Neural progenitor cell (in vitro differentiated cells): ENCODE measurements at regions not wholly inside any gene's neighbourhood (a gene's known extent, or its start where the extent isn't known, plus 50 kb on each side); places are given as distances from the start of the nearest gene placed in this dataset.

Experiments
- DNase-seq: peaks from one replicate; pipeline ENCODE4 v3.0.0-alpha.2; 2016; ENCODE audit warnings: low spot score
- H2AFZ ChIP-seq: fragments of 200-600 bp; sonication (generic); replicated peaks from 2 replicates; pipeline ENCODE4 v1.6.1; 2016; ENCODE audit warnings: antibody characterized with exemption
- H3F3A ChIP-seq: fragments of 200-600 bp; sonication (generic); 2 replicates; pipeline ENCODE4 v1.6.1; 2016; ENCODE audit warnings: antibody characterized with exemption, low read depth
- H3K27ac ChIP-seq: fragments of 200-600 bp; sonication (generic); 2 replicates; pipeline ENCODE4 v1.5.1; 2016; ENCODE audit warnings: mild to moderate bottlenecking
- H3K27me3 ChIP-seq: fragments of 200-600 bp; sonication (generic); 2 replicates; pipeline ENCODE4 v1.6.1; 2016; ENCODE audit warnings: mild to moderate bottlenecking, moderate library complexity
- H3K36me3 ChIP-seq: fragments of 200-600 bp; sonication (generic); 2 replicates; pipeline ENCODE4 v1.5.1; 2016
- H3K4me1 ChIP-seq: fragments of 200-600 bp; sonication (generic); 2 replicates; pipeline ENCODE4 v1.6.1; 2016; ENCODE audit warnings: mixed run types
- H3K4me2 ChIP-seq: fragments of 200-600 bp; sonication (generic); 2 replicates; pipeline ENCODE4 v1.6.1; 2016
- H3K4me3 ChIP-seq: fragments of 200-600 bp; sonication (generic); 2 replicates; pipeline ENCODE4 v1.5.1; 2016
- H3K79me2 ChIP-seq: fragments of 200-600 bp; sonication (generic); 2 replicates; pipeline ENCODE4 v1.6.1; 2016; ENCODE audit warnings: low read depth
- H3K9ac ChIP-seq: fragments of 200-600 bp; sonication (generic); 2 replicates; pipeline ENCODE4 v1.6.1; 2016
- H3K9me3 ChIP-seq: fragments of 200-600 bp; sonication (generic); 2 replicates; pipeline ENCODE4 v1.5.1; 2016; ENCODE audit warnings: low read depth
- H4K20me1 ChIP-seq: fragments of 200-600 bp; sonication (generic); 2 replicates; pipeline ENCODE4 v1.6.1; 2016; ENCODE audit warnings: low read depth
- H3K27ac Mint-ChIP-seq: 3 replicates; pipeline ENCODE4 v1.8.0; 2021; ENCODE audit warnings: mixed read lengths
- H3K27me3 Mint-ChIP-seq: 2 replicates; pipeline ENCODE4 v1.8.0; 2022; ENCODE audit warnings: low read depth, mild to moderate bottlenecking, inconsistent platforms, moderate library complexity, mixed read lengths; ENCODE audit not compliant: insufficient read depth
- H3K36me3 Mint-ChIP-seq: 3 replicates; pipeline ENCODE4 v1.8.0; 2021; ENCODE audit warnings: mixed read lengths
- H3K4me1 Mint-ChIP-seq: 3 replicates; pipeline ENCODE4 v1.8.0; 2021; ENCODE audit warnings: mixed read lengths
- H3K4me3 Mint-ChIP-seq: 3 replicates; pipeline ENCODE4 v1.8.0; 2021; ENCODE audit warnings: mild to moderate bottlenecking, moderate library complexity, mixed read lengths
- H3K9me3 Mint-ChIP-seq: 3 replicates; pipeline ENCODE4 v1.8.0; 2020; ENCODE audit warnings: mixed read lengths
- CTCF ChIP-seq: fragments of 200-600 bp; sonication (generic); IDR thresholded peaks from 2 replicates; pipeline ENCODE4 v1.5.1; 2017; ENCODE audit warnings: antibody characterized with exemption, mild to moderate bottlenecking
- EZH2 ChIP-seq: fragments of 200-600 bp; sonication (generic); IDR thresholded peaks from 2 replicates; pipeline ENCODE4 v1.6.1; 2017; ENCODE audit warnings: antibody characterized with exemption, mild to moderate bottlenecking, moderate library complexity
- EZH2phosphoT487 ChIP-seq: fragments of 200-600 bp; sonication (generic); IDR thresholded peaks from 2 replicates; pipeline ENCODE4 v1.6.1; 2017; ENCODE audit warnings: antibody characterized with exemption

DNA sequence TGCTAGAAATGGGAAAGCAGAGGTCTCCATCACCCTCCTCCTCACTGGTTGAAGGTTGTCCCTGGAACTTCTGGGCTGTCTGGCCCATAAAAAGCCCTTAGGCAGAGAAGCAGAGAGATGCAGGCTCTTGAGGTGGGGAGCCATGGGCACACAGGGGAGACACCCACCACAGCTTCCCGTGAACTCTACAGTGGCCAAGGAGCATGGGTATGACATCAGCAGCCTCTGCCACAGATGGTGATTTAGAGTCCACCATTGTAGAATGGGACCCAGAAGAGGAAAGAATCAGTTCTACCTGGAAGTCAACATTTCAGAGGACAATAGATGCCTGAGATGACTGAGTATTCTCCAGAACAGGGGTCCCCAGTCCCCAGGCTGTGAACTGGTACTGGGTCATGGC is 105.6 kb upstream of the LRRN1 start:
- H4K20me1 ChIP-seq: no peaks in the 10 kb centered on the region
- Mint-ChIP-seq H3K27ac (no peak overlapping the region), H3K36me3 (no peaks in the 10 kb centered on the region), H3K27me3 (peaks cover 3% of the 10 kb centered on the region), H3K4me1 (no peaks in the 10 kb centered on the region), H3K9me3 (peaks cover 4% of the 10 kb centered on the region), H3K4me3 (no peak overlapping the region)
- H3F3A ChIP-seq: no peaks in the 10 kb centered on the region
- TF ChIP-seq EZH2 (no peak), EZH2phosphoT487 (no peak), CTCF (no peak)
- no peaks in the 10 kb centered on the region for H3K27me3 ChIP-seq
- no peaks in the 10 kb centered on the region for H3K9me3 ChIP-seq
- no peak overlapping the region for H3K27ac ChIP-seq
- DNase-seq: no peak
- H3K4me3 ChIP-seq: no peak overlapping the region
- H3K9ac ChIP-seq: no peak overlapping the region
- no peak overlapping the region for H2AFZ ChIP-seq
- no peaks in the 10 kb centered on the region for H3K79me2 ChIP-seq
- H3K4me2 ChIP-seq: no peak overlapping the region
- H3K4me1 ChIP-seq: no peaks in the 10 kb centered on the region
- no peaks in the 10 kb centered on the region for H3K36me3 ChIP-seq

- H3K4me3 ChIP-seq: no peak overlapping the region
- no peak overlapping the region for H3K9ac ChIP-seq
- Mint-ChIP-seq H3K4me1 (no peaks in the 10 kb centered on the region), H3K36me3 (no peaks in the 10 kb centered on the region), H3K4me3 (no peak overlapping the region), H3K9me3 (peaks cover 4% of the 10 kb centered on the region), H3K27me3 (peaks cover 2% of the 10 kb centered on the region), H3K27ac (no peak overlapping the region)
- no peaks in the 10 kb centered on the region for H3K79me2 ChIP-seq
- no peak overlapping the region for H2AFZ ChIP-seq
- H3K27me3 ChIP-seq: no peaks in the 10 kb centered on the region
- H3K9me3 ChIP-seq: no peaks in the 10 kb centered on the region
- H3K4me1 ChIP-seq: no peaks in the 10 kb centered on the region
- no peak for DNase-seq
- no peaks in the 10 kb centered on the region for H4K20me1 ChIP-seq
- H3K36me3 ChIP-seq: no peaks in the 10 kb centered on the region
- TF ChIP-seq CTCF (no peak), EZH2phosphoT487 (no peak), EZH2 (no peak)
- H3F3A ChIP-seq: no peaks in the 10 kb centered on the region
- no peak overlapping the region for H3K27ac ChIP-seq
- H3K4me2 ChIP-seq: no peak overlapping the region
Observed at GRCh38 chr3:3689601-3690375, 109.4 kb upstream of the LRRN1 start.

- H3K9ac ChIP-seq: no peak overlapping the region
- TF ChIP-seq EZH2phosphoT487 (no peak), CTCF (no peak), EZH2 (no peak)
- Mint-ChIP-seq H3K4me1 (no peaks in the 10 kb centered on the region), H3K27me3 (no peaks in the 10 kb centered on the region), H3K36me3 (no peaks in the 10 kb centered on the region), H3K9me3 (no peaks in the 10 kb centered on the region), H3K4me3 (no peak overlapping the region), H3K27ac (no peak overlapping the region)
- no peaks in the 10 kb centered on the region for H3K79me2 ChIP-seq
- H2AFZ ChIP-seq: no peak overlapping the region
- H3K27ac ChIP-seq: no peak overlapping the region
- H3K4me2 ChIP-seq: no peak overlapping the region
- no peaks in the 10 kb centered on the region for H3K36me3 ChIP-seq
- no peaks in the 10 kb centered on the region for H3K4me1 ChIP-seq
- no peaks in the 10 kb centered on the region for H3K9me3 ChIP-seq
- H3K4me3 ChIP-seq: no peak overlapping the region
- no peaks in the 10 kb centered on the region for H4K20me1 ChIP-seq
- H3F3A ChIP-seq: no peaks in the 10 kb centered on the region
- DNase-seq: no peak
- no peaks in the 10 kb centered on the region for H3K27me3 ChIP-seq
Observed at GRCh38 chr3:3686907-3687648, 112.2 kb upstream of the LRRN1 start.
